Hepatocyte (in vitro differentiated cells): ENCODE measurements at regions not wholly inside any gene's neighbourhood (a gene's known extent, or its start where the extent isn't known, plus 50 kb on each side); places are given as distances from the start of the nearest gene placed in this dataset.

Source experiments
- DNase-seq: peaks from one replicate; pipeline ENCODE4 v3.0.0-alpha.2; 2016; ENCODE audit warnings: low spot score
- H2AFZ ChIP-seq: fragments of 200-600 bp; sonication (generic); 2 replicates; pipeline ENCODE4 v1.6.0; 2016; ENCODE audit warnings: antibody characterized with exemption, mild to moderate bottlenecking
- H3K27ac ChIP-seq: fragments of 200-600 bp; sonication (generic); 2 replicates; pipeline ENCODE4 v1.5.1; 2016; ENCODE audit warnings: mild to moderate bottlenecking
- H3K27me3 ChIP-seq: fragments of 200-600 bp; sonication (generic); 2 replicates; pipeline ENCODE4 v1.6.1; 2016
- H3K36me3 ChIP-seq: fragments of 200-600 bp; sonication (generic); replicated peaks from 2 replicates; pipeline ENCODE4 v1.5.1; 2016; ENCODE audit warnings: low read depth; ENCODE audit not compliant: insufficient read depth
- H3K4me1 ChIP-seq: fragments of 200-600 bp; sonication (generic); 2 replicates; pipeline ENCODE4 v1.5.1; 2016; ENCODE audit warnings: mild to moderate bottlenecking, moderate library complexity; ENCODE audit not compliant: insufficient read depth
- H3K4me2 ChIP-seq: fragments of 200-600 bp; sonication (generic); 2 replicates; pipeline ENCODE4 v1.6.0; 2016
- H3K4me3 ChIP-seq: fragments of 200-600 bp; sonication (generic); 2 replicates; pipeline ENCODE4 v1.5.1; 2016; ENCODE audit warnings: mild to moderate bottlenecking
- H3K79me2 ChIP-seq: fragments of 200-600 bp; sonication (generic); 2 replicates; pipeline ENCODE4 v1.6.0; 2017; ENCODE audit warnings: mild to moderate bottlenecking
- H3K9me2 ChIP-seq: fragments of 200-600 bp; sonication (generic); replicated peaks from 2 replicates; pipeline ENCODE4 v1.6.0; 2017; ENCODE audit warnings: mild to moderate bottlenecking; ENCODE audit not compliant: insufficient read depth
- H3K9me3 ChIP-seq: fragments of 200-600 bp; sonication (generic); 2 replicates; pipeline ENCODE4 v1.5.1; 2016; ENCODE audit warnings: low read depth, mild to moderate bottlenecking
- H4K20me1 ChIP-seq: fragments of 200-600 bp; sonication (generic); 2 replicates; pipeline ENCODE4 v1.6.0; 2016; ENCODE audit warnings: mild to moderate bottlenecking; ENCODE audit not compliant: insufficient read depth, poor library complexity, severe bottlenecking
- EZH2 ChIP-seq: fragments of 200-600 bp; sonication (generic); IDR thresholded peaks from 2 replicates; pipeline ENCODE4 v1.6.1; 2016; ENCODE audit warnings: antibody characterized with exemption, mild to moderate bottlenecking, borderline replicate concordance
- EZH2phosphoT487 ChIP-seq: fragments of 200-600 bp; sonication (generic); IDR thresholded peaks from one replicate; pipeline ENCODE4 v1.6.1; 2018; ENCODE audit warnings: antibody characterized with exemption, mild to moderate bottlenecking, low read depth, moderate library complexity; ENCODE audit not compliant: unreplicated experiment, severe bottlenecking
- WGBS: methylation state at CpG from one replicate; pipeline ENCODE4 v1.1.6; 2016; ENCODE audit warnings: low lambda C conversion rate; ENCODE audit errors: missing lambda C conversion rate; 5-methylcytosine and 5-hydroxymethylcytosine counted together
- TF ChIP-seq, protein P1 (sequence below): fragments of 200-600 bp; sonication (generic); IDR thresholded peaks from 2 replicates; pipeline ENCODE4 v1.5.1; 2016; ENCODE audit warnings: antibody characterized with exemption, mild to moderate bottlenecking; ENCODE audit not compliant: poor library complexity

DNA sequence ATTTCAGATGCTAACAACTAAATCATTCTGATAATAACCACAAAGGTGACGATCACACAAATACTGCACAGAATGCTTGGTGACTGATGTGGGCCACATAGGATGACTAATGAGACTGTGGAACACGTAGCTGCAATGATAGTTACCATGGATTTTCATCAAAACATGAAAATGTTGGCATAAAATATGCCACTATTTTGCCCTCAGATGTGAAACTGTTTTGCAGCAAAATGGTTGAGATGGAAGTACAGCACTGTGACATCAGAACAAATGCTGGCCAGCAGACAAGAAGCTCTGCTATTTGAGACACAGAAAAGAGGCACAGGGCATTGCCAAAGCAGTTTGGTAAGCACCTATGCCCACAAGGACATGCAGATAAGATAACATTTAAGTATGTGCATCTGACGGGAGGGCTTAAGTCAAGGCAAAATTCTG lies 83.8 kb downstream of the NIBAN1 start:
- no peak overlapping the region for H3K27ac ChIP-seq
- no peaks in the 10 kb centered on the region for H3K4me1 ChIP-seq
- H3K9me3 ChIP-seq = no peaks in the 10 kb centered on the region
- no peaks in the 10 kb centered on the region for H4K20me1 ChIP-seq
- H3K4me3 ChIP-seq = no peak overlapping the region
- peak overlapping the region; percentile 1 for H3K4me2 ChIP-seq
- H3K79me2 ChIP-seq = no peaks in the 10 kb centered on the region
- H3K9me2 ChIP-seq = no peaks in the 10 kb centered on the region
- WGBS = 68% methylated on average over 3 of the region's 3 CpGs
- no peak for DNase-seq
- H3K36me3 ChIP-seq = no peaks in the 10 kb centered on the region
- no peaks in the 10 kb centered on the region for H3K27me3 ChIP-seq
- TF ChIP-seq, protein P1, sequence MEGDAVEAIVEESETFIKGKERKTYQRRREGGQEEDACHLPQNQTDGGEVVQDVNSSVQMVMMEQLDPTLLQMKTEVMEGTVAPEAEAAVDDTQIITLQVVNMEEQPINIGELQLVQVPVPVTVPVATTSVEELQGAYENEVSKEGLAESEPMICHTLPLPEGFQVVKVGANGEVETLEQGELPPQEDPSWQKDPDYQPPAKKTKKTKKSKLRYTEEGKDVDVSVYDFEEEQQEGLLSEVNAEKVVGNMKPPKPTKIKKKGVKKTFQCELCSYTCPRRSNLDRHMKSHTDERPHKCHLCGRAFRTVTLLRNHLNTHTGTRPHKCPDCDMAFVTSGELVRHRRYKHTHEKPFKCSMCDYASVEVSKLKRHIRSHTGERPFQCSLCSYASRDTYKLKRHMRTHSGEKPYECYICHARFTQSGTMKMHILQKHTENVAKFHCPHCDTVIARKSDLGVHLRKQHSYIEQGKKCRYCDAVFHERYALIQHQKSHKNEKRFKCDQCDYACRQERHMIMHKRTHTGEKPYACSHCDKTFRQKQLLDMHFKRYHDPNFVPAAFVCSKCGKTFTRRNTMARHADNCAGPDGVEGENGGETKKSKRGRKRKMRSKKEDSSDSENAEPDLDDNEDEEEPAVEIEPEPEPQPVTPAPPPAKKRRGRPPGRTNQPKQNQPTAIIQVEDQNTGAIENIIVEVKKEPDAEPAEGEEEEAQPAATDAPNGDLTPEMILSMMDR = no peak
- TF ChIP-seq EZH2phosphoT487 (no peak), EZH2 (no peak)
- H2AFZ ChIP-seq = no peak overlapping the region

GRCh38 chr1:184889902-184890301 lies 84.4 kb downstream of the NIBAN1 start:
- no peak overlapping the region for H2AFZ ChIP-seq
- no peaks in the 10 kb centered on the region for H3K36me3 ChIP-seq
- no peaks in the 10 kb centered on the region for H3K9me3 ChIP-seq
- no peaks in the 10 kb centered on the region for H3K4me1 ChIP-seq
- TF ChIP-seq EZH2 (no peak), EZH2phosphoT487 (no peak)
- TF ChIP-seq, protein P1 = no peak
- 65% methylated on average over 3 of the region's 3 CpGs for WGBS
- no peak overlapping the region for H3K4me3 ChIP-seq
- no peak overlapping the region for H3K4me2 ChIP-seq
- no peaks in the 10 kb centered on the region for H3K79me2 ChIP-seq
- no peaks in the 10 kb centered on the region for H3K9me2 ChIP-seq
- no peaks in the 10 kb centered on the region for H3K27me3 ChIP-seq
- H3K27ac ChIP-seq = no peak overlapping the region
- DNase-seq = no peak
- no peaks in the 10 kb centered on the region for H4K20me1 ChIP-seq

DNA sequence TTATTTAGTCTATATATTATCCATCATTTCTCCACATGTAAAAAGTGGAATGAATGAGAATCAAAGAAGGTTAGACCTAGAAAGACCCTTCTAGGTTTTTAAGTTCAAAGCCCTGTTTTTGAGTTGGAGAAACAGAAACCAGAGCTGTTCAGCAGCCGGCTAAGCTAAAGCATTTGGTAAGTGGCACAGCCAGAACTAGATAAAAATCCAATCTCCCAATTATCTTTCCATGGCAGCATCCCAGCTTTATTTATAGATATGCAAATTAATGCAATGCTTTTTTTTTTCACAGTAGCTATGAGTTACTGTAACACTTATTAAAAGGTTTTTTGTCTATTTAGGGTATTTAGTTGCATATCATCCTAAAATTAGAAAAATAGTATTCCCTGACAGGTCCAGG lies 85.1 kb downstream of the NIBAN1 start:
- TF ChIP-seq, protein P1 = no peak
- no peak for DNase-seq
- no peak overlapping the region for H3K27ac ChIP-seq
- no peaks in the 10 kb centered on the region for H3K9me3 ChIP-seq
- no peak overlapping the region for H3K4me3 ChIP-seq
- H3K27me3 ChIP-seq = no peaks in the 10 kb centered on the region
- no peaks in the 10 kb centered on the region for H3K79me2 ChIP-seq
- H4K20me1 ChIP-seq = no peaks in the 10 kb centered on the region
- no peaks in the 10 kb centered on the region for H3K9me2 ChIP-seq
- no peaks in the 10 kb centered on the region for H3K36me3 ChIP-seq
- 44% methylated on average over 1 of the region's 1 CpG for WGBS
- no peaks in the 10 kb centered on the region for H3K4me1 ChIP-seq
- H2AFZ ChIP-seq = no peak overlapping the region
- H3K4me2 ChIP-seq = no peak overlapping the region

DNA sequence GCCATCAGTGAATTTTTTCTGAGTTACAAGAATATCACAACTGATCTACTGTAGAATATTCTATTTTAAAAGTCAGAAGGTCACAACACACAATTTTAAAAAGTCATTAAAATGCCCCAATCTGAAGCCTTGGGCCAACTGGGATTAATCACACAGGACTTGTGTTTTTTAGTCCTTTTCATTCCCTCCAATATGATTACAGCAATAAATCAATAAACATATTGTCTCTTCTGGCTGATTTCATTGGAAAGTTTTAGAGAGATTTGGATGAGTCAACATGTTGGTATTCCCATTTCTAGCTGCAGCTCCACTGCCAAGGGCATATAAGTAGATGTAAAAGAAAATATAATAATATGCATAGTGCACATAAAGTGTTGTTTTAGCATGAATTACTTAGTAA lies 85.8 kb downstream of the NIBAN1 start:
- DNase-seq = no peak
- no peaks in the 10 kb centered on the region for H3K79me2 ChIP-seq
- TF ChIP-seq, protein P1 = no peak
- no peak for TF ChIP-seq EZH2phosphoT487
- no peak for TF ChIP-seq EZH2
- no peaks in the 10 kb centered on the region for H4K20me1 ChIP-seq
- H3K4me2 ChIP-seq = no peak overlapping the region
- H3K9me3 ChIP-seq = no peaks in the 10 kb centered on the region
- no peak overlapping the region for H2AFZ ChIP-seq
- H3K4me1 ChIP-seq = no peaks in the 10 kb centered on the region
- no peaks in the 10 kb centered on the region for H3K36me3 ChIP-seq
- no peaks in the 10 kb centered on the region for H3K27me3 ChIP-seq
- no peaks in the 10 kb centered on the region for H3K9me2 ChIP-seq
- H3K27ac ChIP-seq = no peak overlapping the region
- no peak overlapping the region for H3K4me3 ChIP-seq
